Adrenal gland (tissue), 5 donors: ENCODE measurements at regions not wholly inside any gene's neighbourhood (a gene's known extent, or its start where the extent isn't known, plus 50 kb on each side); places are given as distances from the start of the nearest gene placed in this dataset.

Experiments
- CTCF ChIP-seq, 6 experiments: fragments of 450-650 bp in 4 of 6; fragments of 200-600 bp in 2 of 6; sonication (generic) in 1 of 6; IDR thresholded peaks; 1 replicate in 5 of 6; 2 replicates in 1 of 6; pipeline versions ENCODE4 v1.5.1 to v1.8.0; 2016 to 2021; ENCODE audit warnings: antibody characterized with exemption in 6 of 6, mild to moderate bottlenecking in 2 of 6, moderate library complexity in 1 of 6
- POLR2A ChIP-seq, 2 donors: fragments of 450-650 bp; IDR thresholded peaks; one replicate each; pipeline ENCODE4 v1.6.1; 2017; ENCODE audit warnings: antibody characterized with exemption in 2 of 2, mild to moderate bottlenecking in 2 of 2, moderate library complexity in 1 of 2
- donor health status: DM: no; HTN: no; CAD: no.

GRCh38 chr1:87495147-87495546 lies 166.5 kb downstream of the LMO4 start:
- TF ChIP-seq POLR2A (IDR thresholded peaks at IDR 0.05) (no peak), CTCF (IDR thresholded peaks at IDR 0.05) (no peak)
